ENCODE measurements at regions not wholly inside any gene's neighbourhood (a gene's known extent, or its start where the extent isn't known, plus 50 kb on each side); places are given as distances from the start of the nearest gene placed in this dataset.
A peak's percentile ranks its signal among the peaks of the same experiment; 100 is the strongest.
"Not testable (repeated sequence)": the region's sequence is repeated elsewhere in the genome, so short reads cannot be mapped to it uniquely, and the experiment has no call there.

DNA sequence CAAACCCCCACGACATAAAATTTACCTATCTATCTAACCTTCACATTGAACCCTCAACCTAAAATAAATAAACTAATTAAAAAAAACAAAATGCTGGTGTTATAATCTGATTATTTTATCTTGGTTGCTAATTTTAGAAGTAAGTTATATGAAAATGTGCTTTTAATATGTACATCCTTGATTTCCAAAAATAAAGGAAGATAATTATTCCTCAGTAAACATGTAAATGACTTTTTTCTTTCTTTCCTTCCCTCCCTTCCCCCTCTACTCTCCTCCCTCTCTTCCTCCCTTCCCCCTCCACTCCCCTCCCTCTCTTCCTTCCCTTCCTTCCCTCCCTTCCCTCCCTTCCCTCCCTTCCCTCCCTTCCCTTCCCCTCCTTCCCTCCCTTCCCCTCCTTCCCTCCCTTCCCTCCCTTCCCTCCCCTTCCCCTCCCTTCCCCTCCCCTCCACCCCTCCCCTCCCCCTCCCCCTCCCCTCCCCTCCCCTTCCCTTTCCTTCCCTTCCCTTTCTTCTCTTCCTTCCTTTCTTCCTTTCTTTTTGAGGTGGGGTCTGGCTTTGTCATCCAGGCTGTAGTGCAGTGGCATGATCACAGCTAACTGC is 180.0 kb upstream of the GIMD1 start:
- Histone ChIP-seq H3K27ac (no peak overlapping the region), H3K4me1 (ENCODE audit: low read depth) (no peaks in the 10 kb centered on the region), H3K9me3 (ENCODE audit: low read depth) (no peaks in the 10 kb centered on the region), H3K27me3 (no peaks in the 10 kb centered on the region), H3K4me3 (no peak overlapping the region), H3K36me3 (no peaks in the 10 kb centered on the region)
- TF ChIP-seq, protein P1, sequence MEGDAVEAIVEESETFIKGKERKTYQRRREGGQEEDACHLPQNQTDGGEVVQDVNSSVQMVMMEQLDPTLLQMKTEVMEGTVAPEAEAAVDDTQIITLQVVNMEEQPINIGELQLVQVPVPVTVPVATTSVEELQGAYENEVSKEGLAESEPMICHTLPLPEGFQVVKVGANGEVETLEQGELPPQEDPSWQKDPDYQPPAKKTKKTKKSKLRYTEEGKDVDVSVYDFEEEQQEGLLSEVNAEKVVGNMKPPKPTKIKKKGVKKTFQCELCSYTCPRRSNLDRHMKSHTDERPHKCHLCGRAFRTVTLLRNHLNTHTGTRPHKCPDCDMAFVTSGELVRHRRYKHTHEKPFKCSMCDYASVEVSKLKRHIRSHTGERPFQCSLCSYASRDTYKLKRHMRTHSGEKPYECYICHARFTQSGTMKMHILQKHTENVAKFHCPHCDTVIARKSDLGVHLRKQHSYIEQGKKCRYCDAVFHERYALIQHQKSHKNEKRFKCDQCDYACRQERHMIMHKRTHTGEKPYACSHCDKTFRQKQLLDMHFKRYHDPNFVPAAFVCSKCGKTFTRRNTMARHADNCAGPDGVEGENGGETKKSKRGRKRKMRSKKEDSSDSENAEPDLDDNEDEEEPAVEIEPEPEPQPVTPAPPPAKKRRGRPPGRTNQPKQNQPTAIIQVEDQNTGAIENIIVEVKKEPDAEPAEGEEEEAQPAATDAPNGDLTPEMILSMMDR (IDR thresholded peaks at IDR 0.05; ENCODE audit: low read depth, low read length): no peak
- no peak for DNase-seq (ENCODE audit: low read depth in 1 of 2, low spot score in 1 of 2)

DNA sequence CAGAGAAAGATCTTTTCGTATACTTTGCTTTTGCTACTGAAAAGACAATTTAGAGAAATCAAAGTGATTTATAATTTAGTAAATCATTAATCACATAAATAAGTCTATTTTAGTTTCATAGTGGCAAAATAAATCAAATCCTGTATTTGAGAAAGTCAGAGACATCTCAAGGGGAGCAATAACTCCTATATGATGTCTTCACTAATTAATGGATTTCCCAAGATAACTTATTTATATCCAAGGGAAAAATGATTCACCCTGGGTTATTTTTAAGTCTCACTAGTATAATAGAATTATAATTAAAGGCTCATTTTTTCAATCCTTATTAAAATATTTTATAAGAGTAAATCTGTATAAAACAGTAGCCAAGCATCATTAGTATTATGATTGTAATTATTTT is 177.8 kb upstream of the GIMD1 start:
- no peaks in the 10 kb centered on the region for H3K36me3 ChIP-seq
- H3K27me3 ChIP-seq: no peaks in the 10 kb centered on the region
- TF ChIP-seq, protein P1 (IDR thresholded peaks at IDR 0.05; ENCODE audit: low read depth, low read length): no peak
- no peaks in the 10 kb centered on the region for H3K4me1 ChIP-seq (ENCODE audit: low read depth)
- H3K4me3 ChIP-seq: no peak overlapping the region
- H3K9me3 ChIP-seq (ENCODE audit: low read depth): no peaks in the 10 kb centered on the region
- DNase-seq (ENCODE audit: low read depth in 1 of 2, low spot score in 1 of 2): no peak
- no peak overlapping the region for H3K27ac ChIP-seq

DNA sequence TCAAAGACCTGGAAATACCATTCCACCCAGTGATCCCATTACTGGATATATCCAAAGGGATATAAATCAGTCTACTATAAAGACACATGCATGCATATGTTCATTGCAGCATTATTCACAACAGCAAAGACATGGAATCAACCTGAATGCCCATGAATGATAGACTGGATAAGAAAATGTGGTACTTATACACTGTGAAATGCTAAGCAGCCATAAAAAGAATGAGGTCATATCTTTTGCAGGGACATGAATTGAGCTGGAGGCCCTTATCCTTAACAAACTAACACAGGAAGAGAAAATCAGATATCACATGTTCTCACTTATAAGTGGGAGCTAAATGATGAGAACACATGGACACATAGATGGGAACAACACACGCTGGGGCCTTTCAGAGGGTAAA is 174.0 kb upstream of the GIMD1 start:
- DNase-seq (ENCODE audit: low read depth in 1 of 2, low spot score in 1 of 2); H3K27me3 ChIP-seq; H3K27ac ChIP-seq; H3K4me3 ChIP-seq; H3K4me1 ChIP-seq (ENCODE audit: low read depth); H3K9me3 ChIP-seq (ENCODE audit: low read depth); H3K36me3 ChIP-seq: not testable (repeated sequence)

DNA sequence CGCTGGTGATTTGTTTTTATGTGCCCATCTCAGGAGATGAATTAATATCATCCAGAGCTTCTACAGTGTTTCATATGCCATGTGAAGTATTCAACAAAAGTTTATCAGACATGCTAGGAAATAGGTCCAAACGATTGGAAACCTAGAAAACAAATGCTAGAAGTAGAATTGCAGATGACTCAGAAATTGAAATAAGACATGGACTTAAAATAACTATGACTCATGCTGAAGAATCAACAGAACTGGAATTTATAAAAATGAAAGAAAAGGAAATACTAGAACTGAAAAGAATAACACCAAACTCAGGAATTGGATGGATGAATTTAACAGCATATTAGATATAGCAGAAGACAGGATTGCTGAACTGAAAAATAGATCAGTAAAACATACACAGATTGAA is 172.7 kb upstream of the GIMD1 start:
- Histone ChIP-seq H3K36me3 (no peaks in the 10 kb centered on the region), H3K27ac (no peak overlapping the region), H3K4me3 (no peak overlapping the region), H3K9me3 (ENCODE audit: low read depth) (no peaks in the 10 kb centered on the region), H3K4me1 (ENCODE audit: low read depth) (no peaks in the 10 kb centered on the region), H3K27me3 (no peaks in the 10 kb centered on the region)
- TF ChIP-seq, protein P1 (IDR thresholded peaks at IDR 0.05; ENCODE audit: low read depth, low read length): no peak
- DNase-seq (ENCODE audit: low read depth in 1 of 2, low spot score in 1 of 2): peak in 1 of 2 donors; percentile 13

DNA sequence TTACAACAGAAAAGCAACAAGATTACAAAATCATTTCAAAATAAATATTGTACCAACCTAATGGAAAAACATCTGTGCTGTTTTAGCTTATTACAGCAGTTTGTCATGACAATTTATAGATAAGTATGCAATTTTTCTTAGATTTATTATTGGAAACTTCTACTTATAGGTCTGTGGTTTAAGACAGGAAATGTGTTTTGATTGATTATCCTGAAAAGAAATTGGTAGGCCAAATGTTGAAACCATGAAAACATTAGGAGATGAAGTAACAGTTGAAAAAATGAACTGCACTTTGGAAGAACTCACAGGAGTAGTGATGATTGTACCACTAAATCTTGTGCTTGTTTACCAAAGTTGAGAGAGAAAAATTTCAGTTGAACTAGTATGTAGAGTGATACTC is 162.2 kb upstream of the GIMD1 start:
- no peaks in the 10 kb centered on the region for H3K36me3 ChIP-seq
- no peak for DNase-seq (ENCODE audit: low read depth in 1 of 2, low spot score in 1 of 2)
- TF ChIP-seq, protein P1 (IDR thresholded peaks at IDR 0.05; ENCODE audit: low read depth, low read length): no peak
- H3K4me1 ChIP-seq (ENCODE audit: low read depth): peaks cover 7% of the 10 kb centered on the region
- H3K4me3 ChIP-seq: no peak overlapping the region
- no peaks in the 10 kb centered on the region for H3K9me3 ChIP-seq (ENCODE audit: low read depth)
- no peaks in the 10 kb centered on the region for H3K27me3 ChIP-seq
- H3K27ac ChIP-seq: no peak overlapping the region

- no peak overlapping the region for H3K4me3 ChIP-seq
- H3K36me3 ChIP-seq: no peaks in the 10 kb centered on the region
- TF ChIP-seq, protein P1 (IDR thresholded peaks at IDR 0.05; ENCODE audit: low read depth, low read length): no peak
- H3K9me3 ChIP-seq (ENCODE audit: low read depth): no peaks in the 10 kb centered on the region
- H3K27me3 ChIP-seq: no peaks in the 10 kb centered on the region
- H3K27ac ChIP-seq: no peak overlapping the region
- H3K4me1 ChIP-seq (ENCODE audit: low read depth): peaks cover 7% of the 10 kb centered on the region
- no peak for DNase-seq (ENCODE audit: low read depth in 1 of 2, low spot score in 1 of 2)
Measured at GRCh38 chr4:106530024-106530361, 161.4 kb upstream of the GIMD1 start.

All from cardiac muscle cell (in vitro differentiated cells and primary cell).